ENCODE measurements at regions not wholly inside any gene's neighbourhood (a gene's known extent, or its start where the extent isn't known, plus 50 kb on each side); places are given as distances from the start of the nearest gene placed in this dataset.
A peak's percentile ranks its signal among the peaks of the same experiment; 100 is the strongest.

GRCh38 chr2:126839796-126840195 lies 58.9 kb upstream of the TEX51 start:
- ATAC-seq (no peak), DNase-seq (ENCODE audit: low spot score) (peak; percentile 3)
- H3K4me2 ChIP-seq = no peak overlapping the region
- no peaks in the 10 kb centered on the region for H3K36me3 Mint-ChIP-seq (ENCODE audit: low read depth)
- peaks cover 3% of the 10 kb centered on the region; the same call in 1 of the 2 replicates for H3K9me2 ChIP-seq (ENCODE audit: insufficient read depth)
- H3K4me1 ChIP-seq (ENCODE audit: insufficient read depth) = no peaks in the 10 kb centered on the region
- no peak overlapping the region for H2AFZ ChIP-seq
- no peaks in the 10 kb centered on the region for H3K4me1 Mint-ChIP-seq
- H3K79me2 ChIP-seq (replicated peaks; ENCODE audit: insufficient read depth) = no peaks in the 10 kb centered on the region
- no peak overlapping the region for H3K4me3 Mint-ChIP-seq
- H3K4me3 ChIP-seq = no peak overlapping the region
- no peaks in the 10 kb centered on the region for H3K27me3 Mint-ChIP-seq (ENCODE audit: insufficient read depth, low read depth, poor library complexity)
- no peak overlapping the region for H3K27ac Mint-ChIP-seq
- no peak for TF ChIP-seq JUNB (IDR thresholded peaks at IDR 0.05; ENCODE audit: unreplicated experiment)
- TF ChIP-seq EZH2 (IDR thresholded peaks at IDR 0.05; ENCODE audit: low read depth, unreplicated experiment) = no peak
- no peak for TF ChIP-seq CTCF (conservative IDR thresholded peaks at IDR 0.05; ENCODE audit: low read depth in 2 of 2)
- TF ChIP-seq ETS1 (IDR thresholded peaks at IDR 0.05) = no peak
- TF ChIP-seq ZNF462 (CRISPR knock-in tag; IDR thresholded peaks at IDR 0.05) = no peak
- TF ChIP-seq REST (IDR thresholded peaks at IDR 0.05; ENCODE audit: unreplicated experiment) = no peak
- no peak for TF ChIP-seq STAT1 (IDR thresholded peaks at IDR 0.05; ENCODE audit: unreplicated experiment)
- no peaks in the 10 kb centered on the region for H3K27me3 ChIP-seq (ENCODE audit: insufficient read depth)
- H3F3A ChIP-seq (replicated peaks; ENCODE audit: low read depth) = no peaks in the 10 kb centered on the region
- no peaks in the 10 kb centered on the region for H3K36me3 ChIP-seq (ENCODE audit: insufficient read depth)
- no peaks in the 10 kb centered on the region for H3K9me3 Mint-ChIP-seq
- no peak overlapping the region for H3K27ac ChIP-seq (ENCODE audit: low read depth)
- H4K20me1 ChIP-seq (replicated peaks; ENCODE audit: insufficient read depth) = no peaks in the 10 kb centered on the region
